B cell (primary cell): ENCODE measurements at regions not wholly inside any gene's neighbourhood (a gene's known extent, or its start where the extent isn't known, plus 50 kb on each side); places are given as distances from the start of the nearest gene placed in this dataset.

Experiments used
- ATAC-seq: fragments of 200-7000 bp; cut with Tn5 transposase; one replicate; pipeline ENCODE4 v1.10.0; 2021; ENCODE audit warnings: low read depth, mild to moderate bottlenecking, moderate number of reproducible peaks, moderate library complexity
- CTCF ChIA-PET: fragments of 350-600 bp; sonication (Branson Sonifier 250); formaldehyde crosslinking; loops from one replicate; lab custom pipeline; 2021; ENCODE audit warnings: antibody characterized with exemption, inconsistent platforms; lab: Charles Lee
- POLR2A ChIA-PET: fragments of 350-600 bp; sonication (Branson Sonifier 250); formaldehyde crosslinking; loops from one replicate; lab custom pipeline; 2021; ENCODE audit warnings: antibody characterized with exemption; lab: Charles Lee
- DNase-seq: peaks from one replicate; pipeline ENCODE4 v3.0.0; 2013
- H2AFZ ChIP-seq: 2 replicates; pipeline ENCODE4 v1.6.1; 2012; ENCODE audit warnings: mild to moderate bottlenecking, low read depth, low read length; ENCODE audit not compliant: insufficient read depth, poor library complexity, severe bottlenecking
- H3K27ac ChIP-seq, 2 donors: 1 replicate in 1 of 2; 2 replicates in 1 of 2; pipeline ENCODE4 v1.5.1; 2012 to 2013; ENCODE audit warnings: low read length in 2 of 2, mild to moderate bottlenecking in 2 of 2, moderate library complexity in 1 of 2
- H3K27me3 ChIP-seq, 4 experiments: fragments of 200-600 bp in 1 of 4; sonication (generic) in 1 of 4; replicated peaks in 1 of 4; 1 replicate in 2 of 4; 2 replicates in 2 of 4; pipeline versions ENCODE4 v1.6.1 to v1.7.0; 2013 to 2016; ENCODE audit warnings: low read length in 3 of 4, mild to moderate bottlenecking in 2 of 4, mixed read lengths in 1 of 4, moderate library complexity in 1 of 4; ENCODE audit not compliant: insufficient read depth in 4 of 4, control insufficient read depth in 3 of 4; ENCODE audit errors: control extremely low read depth in 1 of 4
- H3K36me3 ChIP-seq, 2 experiments: replicated peaks in 1 of 2; 1 replicate in 1 of 2; 2 replicates in 1 of 2; pipeline versions ENCODE4 v1.6.1 to v1.7.1; 2013; ENCODE audit warnings: low read length in 1 of 2; ENCODE audit not compliant: insufficient read depth in 2 of 2, control insufficient read depth in 1 of 2; ENCODE audit errors: control extremely low read depth in 1 of 2, extremely low read depth in 1 of 2
- H3K4me1 ChIP-seq, 2 donors: fragments of 200-600 bp in 1 of 2; sonication (generic) in 1 of 2; 1 replicate in 1 of 2; 2 replicates in 1 of 2; pipeline versions ENCODE4 v1.5.1 to v1.6.1; 2013 to 2017; ENCODE audit warnings: low read length in 2 of 2; ENCODE audit not compliant: control insufficient read depth in 2 of 2, insufficient read depth in 2 of 2
- H3K4me2 ChIP-seq: replicated peaks from 2 replicates; pipeline ENCODE3; 2012; ENCODE audit warnings: mild to moderate bottlenecking, low read depth, low read length; ENCODE audit not compliant: poor library complexity, severe bottlenecking
- H3K4me3 ChIP-seq, 5 experiments: fragments of 200-600 bp in 1 of 5; sonication (generic) in 1 of 5; 1 replicate in 3 of 5; 2 replicates in 2 of 5; pipeline versions ENCODE4 v1.5.1 to v1.7.0; 2011 to 2016; ENCODE audit warnings: low read length in 4 of 5, mild to moderate bottlenecking in 4 of 5, low read depth in 2 of 5, control low read depth in 1 of 5, moderate library complexity in 1 of 5; ENCODE audit not compliant: insufficient read depth in 1 of 5; ENCODE audit errors: control extremely low read depth in 1 of 5, extremely low read depth in 1 of 5
- H3K79me2 ChIP-seq: fragments of 200-600 bp; sonication (generic); one replicate; pipeline ENCODE4 v1.6.0; 2016; ENCODE audit warnings: low read length; ENCODE audit not compliant: control insufficient read depth, insufficient read depth
- H3K9ac ChIP-seq: fragments of 200-600 bp; sonication (generic); 2 replicates; pipeline ENCODE4 v1.6.1; 2017; ENCODE audit warnings: mild to moderate bottlenecking, low read length, moderate library complexity
- H3K9me3 ChIP-seq, 3 donors: one replicate each; pipeline versions ENCODE4 v1.6.1 to v1.7.1; 2013; ENCODE audit warnings: low read length in 2 of 3; ENCODE audit not compliant: control insufficient read depth in 2 of 3, insufficient read depth in 1 of 3; ENCODE audit errors: control extremely low read depth in 1 of 3
- H4K20me1 ChIP-seq: 2 replicates; pipeline ENCODE4 v1.6.0; 2012; ENCODE audit warnings: mild to moderate bottlenecking, low read length; ENCODE audit not compliant: insufficient read depth, control insufficient read depth, poor library complexity, severe bottlenecking
- H3K27ac Mint-ChIP-seq: one replicate; pipeline ENCODE4 v1.8.0; 2021; ENCODE audit warnings: mixed read lengths
- H3K27me3 Mint-ChIP-seq: one replicate; pipeline ENCODE4 v1.8.0; 2021; ENCODE audit warnings: mixed read lengths
- H3K4me1 Mint-ChIP-seq: one replicate; pipeline ENCODE4 v1.8.0; 2021; ENCODE audit warnings: mixed read lengths
- H3K4me3 Mint-ChIP-seq: one replicate; pipeline ENCODE4 v1.8.0; 2021; ENCODE audit warnings: mixed read lengths
- H3K9me3 Mint-ChIP-seq: one replicate; pipeline ENCODE4 v1.8.0; 2022; ENCODE audit warnings: mixed read lengths; ENCODE audit not compliant: insufficient read depth
- EZH2 ChIP-seq: IDR thresholded peaks from 2 replicates; pipeline ENCODE4 v1.6.1; 2012; ENCODE audit warnings: borderline replicate concordance, low read depth, mild to moderate bottlenecking, moderate library complexity, low read length; ENCODE audit not compliant: insufficient read depth, poor library complexity, severe bottlenecking
- WGBS: methylation state at CpG from one replicate; pipeline ENCODE4 v1.1.5; 2013; ENCODE audit warnings: missing lambda C conversion rate; ENCODE audit not compliant: insufficient coverage; 5-methylcytosine and 5-hydroxymethylcytosine counted together
- intact Hi-C: fragments of 100-400 bp; cut with micrococcal nuclease; formaldehyde crosslinking; loops from one replicate; pipeline ENCODE4 v1.10.0; 2022
- TF ChIP-seq, protein P1 (sequence below): fragments of 200-600 bp; IDR thresholded peaks from one replicate; pipeline ENCODE4 v1.8.0; 2022; ENCODE audit warnings: antibody characterized with exemption, mild to moderate bottlenecking

DNA sequence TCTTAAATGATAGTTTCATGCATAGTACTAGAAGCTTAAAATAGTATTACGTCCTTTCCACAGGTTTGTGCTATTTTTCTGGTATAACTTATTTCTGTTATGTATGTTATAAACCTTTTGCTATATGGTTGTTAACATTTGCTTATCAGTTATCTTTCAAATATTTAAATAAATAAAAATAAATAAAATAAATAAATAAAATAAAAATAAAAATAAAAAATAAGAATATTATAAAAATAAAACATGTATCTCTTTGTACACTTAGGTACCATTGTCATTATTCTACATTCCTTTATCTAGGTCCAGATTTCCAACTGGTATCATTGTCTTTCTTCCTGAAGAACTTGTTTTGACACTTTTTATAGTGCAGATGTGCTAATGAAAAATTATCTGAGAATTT lies 1310.4 kb upstream of the SLC10A2 start:
- CTCF ChIA-PET, result no interaction called here
- TF ChIP-seq EZH2, result no peak
- TF ChIP-seq, protein P1, sequence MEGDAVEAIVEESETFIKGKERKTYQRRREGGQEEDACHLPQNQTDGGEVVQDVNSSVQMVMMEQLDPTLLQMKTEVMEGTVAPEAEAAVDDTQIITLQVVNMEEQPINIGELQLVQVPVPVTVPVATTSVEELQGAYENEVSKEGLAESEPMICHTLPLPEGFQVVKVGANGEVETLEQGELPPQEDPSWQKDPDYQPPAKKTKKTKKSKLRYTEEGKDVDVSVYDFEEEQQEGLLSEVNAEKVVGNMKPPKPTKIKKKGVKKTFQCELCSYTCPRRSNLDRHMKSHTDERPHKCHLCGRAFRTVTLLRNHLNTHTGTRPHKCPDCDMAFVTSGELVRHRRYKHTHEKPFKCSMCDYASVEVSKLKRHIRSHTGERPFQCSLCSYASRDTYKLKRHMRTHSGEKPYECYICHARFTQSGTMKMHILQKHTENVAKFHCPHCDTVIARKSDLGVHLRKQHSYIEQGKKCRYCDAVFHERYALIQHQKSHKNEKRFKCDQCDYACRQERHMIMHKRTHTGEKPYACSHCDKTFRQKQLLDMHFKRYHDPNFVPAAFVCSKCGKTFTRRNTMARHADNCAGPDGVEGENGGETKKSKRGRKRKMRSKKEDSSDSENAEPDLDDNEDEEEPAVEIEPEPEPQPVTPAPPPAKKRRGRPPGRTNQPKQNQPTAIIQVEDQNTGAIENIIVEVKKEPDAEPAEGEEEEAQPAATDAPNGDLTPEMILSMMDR, result no peak
- no peak for DNase-seq
- no peaks in the 10 kb centered on the region for H3K36me3 ChIP-seq
- H3K27ac ChIP-seq, result no peak overlapping the region
- H3K79me2 ChIP-seq, result no peaks in the 10 kb centered on the region
- no peaks in the 10 kb centered on the region for H3K4me1 Mint-ChIP-seq
- no peak overlapping the region for H3K4me2 ChIP-seq
- H3K9ac ChIP-seq, result no peak overlapping the region
- whole genome bisulfite sequencing, result no CpG with 5 or more reads among the region's 1 CpG
- no peak overlapping the region for H2AFZ ChIP-seq
- H4K20me1 ChIP-seq, result no peaks in the 10 kb centered on the region
- no peaks in the 10 kb centered on the region for H3K4me1 ChIP-seq
- peaks cover 0 to 3% (median 0%) of the 10 kb centered on the region in 3 donors for H3K9me3 ChIP-seq
- intact Hi-C loops, result no loop called here
- no peaks in the 10 kb centered on the region for H3K27me3 Mint-ChIP-seq
- POLR2A ChIA-PET, result no interaction called here
- H3K4me3 Mint-ChIP-seq, result no peak overlapping the region
- ATAC-seq, result no peak
- no peak overlapping the region for H3K4me3 ChIP-seq
- H3K27ac Mint-ChIP-seq, result no peak overlapping the region
- H3K27me3 ChIP-seq, result no peaks in the 10 kb centered on the region
- H3K9me3 Mint-ChIP-seq, result peaks cover 2% of the 10 kb centered on the region

DNA sequence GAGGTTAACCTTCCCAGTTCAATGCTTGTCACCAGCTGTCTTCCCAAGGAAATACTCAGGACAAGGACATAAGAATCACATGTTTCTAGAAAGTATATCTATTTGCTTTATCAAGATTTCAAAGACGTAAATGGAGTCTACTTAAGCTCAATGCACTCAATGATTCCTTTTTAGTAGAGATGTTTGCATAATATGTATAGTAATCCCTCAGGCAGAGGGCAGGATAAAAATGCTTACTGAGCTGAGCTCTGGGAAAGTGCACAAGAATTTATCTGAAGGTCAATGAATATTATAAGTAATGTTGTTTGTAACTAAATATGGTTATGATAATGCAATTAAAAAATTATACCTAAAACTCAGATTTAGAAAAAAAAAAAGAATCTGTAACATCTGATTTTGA lies 1309.4 kb upstream of the SLC10A2 start:
- Histone ChIP-seq H3K9me3 (peaks cover 0 to 3% (median 0%) of the 10 kb centered on the region in 3 donors), H3K9ac (no peak overlapping the region), H3K4me1 (no peaks in the 10 kb centered on the region), H2AFZ (no peak overlapping the region), H3K79me2 (no peaks in the 10 kb centered on the region), H3K4me3 (no peak overlapping the region), H3K36me3 (no peaks in the 10 kb centered on the region), H4K20me1 (no peaks in the 10 kb centered on the region), H3K27ac (no peak overlapping the region), H3K27me3 (no peaks in the 10 kb centered on the region), H3K4me2 (no peak overlapping the region)
- no peak for ATAC-seq
- DNase-seq, result no peak
- H3K27me3 Mint-ChIP-seq, result no peaks in the 10 kb centered on the region
- H3K9me3 Mint-ChIP-seq, result peaks cover 2% of the 10 kb centered on the region
- intact Hi-C loops, result no loop called here
- no peak for TF ChIP-seq EZH2
- CTCF ChIA-PET, result no interaction called here
- H3K27ac Mint-ChIP-seq, result no peak overlapping the region
- no CpG with 5 or more reads among the region's 1 CpG for WGBS
- POLR2A ChIA-PET, result no interaction called here
- no peak overlapping the region for H3K4me3 Mint-ChIP-seq
- no peaks in the 10 kb centered on the region for H3K4me1 Mint-ChIP-seq
